ENCODE measurements at regions not wholly inside any gene's neighbourhood (a gene's known extent, or its start where the extent isn't known, plus 50 kb on each side); places are given as distances from the start of the nearest gene placed in this dataset.
A peak's percentile ranks its signal among the peaks of the same experiment; 100 is the strongest.

GRCh38 chrX:9367421-9367820 is 97.4 kb upstream of the TBL1X start:
- no peaks in the 10 kb centered on the region for H3K9me3 ChIP-seq (ENCODE audit: low read depth)
- H3K4me2 ChIP-seq (ENCODE audit: unreplicated experiment) = no peak overlapping the region
- H3K27me3 ChIP-seq (replicated peaks; ENCODE audit: insufficient read depth) = no peaks in the 10 kb centered on the region
- TF ChIP-seq EZH2phosphoT487 (IDR thresholded peaks at IDR 0.05; ENCODE audit: insufficient read depth, low read depth) (no peak), EZH2 (IDR thresholded peaks at IDR 0.05; ENCODE audit: insufficient read depth, poor library complexity, severe bottlenecking) (no peak)
- no peaks in the 10 kb centered on the region for H3F3A ChIP-seq (ENCODE audit: insufficient read depth)
- no peaks in the 10 kb centered on the region for H4K20me1 ChIP-seq (ENCODE audit: insufficient read depth)
- no peaks in the 10 kb centered on the region for H3K36me3 ChIP-seq (ENCODE audit: low read depth)
- H3K9me2 ChIP-seq (ENCODE audit: insufficient read depth) = no peaks in the 10 kb centered on the region
- in situ Hi-C loops (cut with MboI) = no loop called here
- no peak overlapping the region for H3K9ac ChIP-seq
- WGBS, 2 experiments (ENCODE audit: low coverage in 1 of 2, low lambda C conversion rate in 2 of 2, missing lambda C conversion rate in 2 of 2) = 35 to 53% methylated on average over 2 of the region's 2 CpGs
- H3K79me2 ChIP-seq (ENCODE audit: insufficient read depth) = no peaks in the 10 kb centered on the region
- no peak overlapping the region for H3K4me3 ChIP-seq
- no peak for DNase-seq
- H3K27ac ChIP-seq = no peak overlapping the region
- H2AFZ ChIP-seq = no peak overlapping the region
- no peaks in the 10 kb centered on the region for H3K4me1 ChIP-seq (ENCODE audit: insufficient read depth)

GRCh38 chrX:9368262-9368661 is 96.6 kb upstream of the TBL1X start:
- no peaks in the 10 kb centered on the region for H3K27me3 ChIP-seq (replicated peaks; ENCODE audit: insufficient read depth)
- H3K4me1 ChIP-seq (ENCODE audit: insufficient read depth) = no peaks in the 10 kb centered on the region
- no peaks in the 10 kb centered on the region for H3K79me2 ChIP-seq (ENCODE audit: insufficient read depth)
- no peak overlapping the region for H3K9ac ChIP-seq
- WGBS, 2 experiments (ENCODE audit: low coverage in 1 of 2, low lambda C conversion rate in 2 of 2, missing lambda C conversion rate in 2 of 2) = 86 to 87% methylated on average over 6 of the region's 6 CpGs
- no peak overlapping the region for H3K4me2 ChIP-seq (ENCODE audit: unreplicated experiment)
- no peaks in the 10 kb centered on the region for H3K9me2 ChIP-seq (ENCODE audit: insufficient read depth)
- DNase-seq = no peak
- H2AFZ ChIP-seq = no peak overlapping the region
- H3K27ac ChIP-seq = no peak overlapping the region
- TF ChIP-seq EZH2 (IDR thresholded peaks at IDR 0.05; ENCODE audit: insufficient read depth, poor library complexity, severe bottlenecking) (no peak), EZH2phosphoT487 (IDR thresholded peaks at IDR 0.05; ENCODE audit: insufficient read depth, low read depth) (no peak)
- in situ Hi-C loops (cut with MboI) = no loop called here
- no peaks in the 10 kb centered on the region for H3F3A ChIP-seq (ENCODE audit: insufficient read depth)
- H3K36me3 ChIP-seq (ENCODE audit: low read depth) = no peaks in the 10 kb centered on the region
- H3K4me3 ChIP-seq = no peak overlapping the region
- H4K20me1 ChIP-seq (ENCODE audit: insufficient read depth) = no peaks in the 10 kb centered on the region
- no peaks in the 10 kb centered on the region for H3K9me3 ChIP-seq (ENCODE audit: low read depth)

GRCh38 chrX:9369802-9370291 is 95.0 kb upstream of the TBL1X start:
- H3K4me1 ChIP-seq (ENCODE audit: insufficient read depth) = no peaks in the 10 kb centered on the region
- H3K9ac ChIP-seq = no peak overlapping the region
- in situ Hi-C loops (cut with MboI) = no loop called here
- no peak overlapping the region for H3K4me3 ChIP-seq
- no peak overlapping the region for H3K27ac ChIP-seq
- DNase-seq = no peak
- no peaks in the 10 kb centered on the region for H3K36me3 ChIP-seq (ENCODE audit: low read depth)
- H3F3A ChIP-seq (ENCODE audit: insufficient read depth) = no peaks in the 10 kb centered on the region
- TF ChIP-seq EZH2phosphoT487 (IDR thresholded peaks at IDR 0.05; ENCODE audit: insufficient read depth, low read depth) = no peak
- TF ChIP-seq EZH2 (IDR thresholded peaks at IDR 0.05; ENCODE audit: insufficient read depth, poor library complexity, severe bottlenecking) = no peak
- H3K9me2 ChIP-seq (ENCODE audit: insufficient read depth) = no peaks in the 10 kb centered on the region
- H3K27me3 ChIP-seq (replicated peaks; ENCODE audit: insufficient read depth) = no peaks in the 10 kb centered on the region
- no peaks in the 10 kb centered on the region for H4K20me1 ChIP-seq (ENCODE audit: insufficient read depth)
- no peaks in the 10 kb centered on the region for H3K79me2 ChIP-seq (ENCODE audit: insufficient read depth)
- no peak overlapping the region for H3K4me2 ChIP-seq (ENCODE audit: unreplicated experiment)
- no peak overlapping the region for H2AFZ ChIP-seq
- no peaks in the 10 kb centered on the region for H3K9me3 ChIP-seq (ENCODE audit: low read depth)
- 81 to 88% methylated on average over 9 to 10 of the region's 10 CpGs for WGBS, 2 experiments (ENCODE audit: low coverage in 1 of 2, low lambda C conversion rate in 2 of 2, missing lambda C conversion rate in 2 of 2)

- H3K27ac ChIP-seq = no peak overlapping the region
- H3K9me2 ChIP-seq (ENCODE audit: insufficient read depth) = no peaks in the 10 kb centered on the region
- no peak overlapping the region for H3K4me3 ChIP-seq
- H3K9me3 ChIP-seq (ENCODE audit: low read depth) = no peaks in the 10 kb centered on the region
- H3K36me3 ChIP-seq (ENCODE audit: low read depth) = no peaks in the 10 kb centered on the region
- no peaks in the 10 kb centered on the region for H3K4me1 ChIP-seq (ENCODE audit: insufficient read depth)
- H3K27me3 ChIP-seq (replicated peaks; ENCODE audit: insufficient read depth) = no peaks in the 10 kb centered on the region
- DNase-seq = peak; percentile 65
- H3F3A ChIP-seq (ENCODE audit: insufficient read depth) = no peaks in the 10 kb centered on the region
- no peaks in the 10 kb centered on the region for H3K79me2 ChIP-seq (ENCODE audit: insufficient read depth)
- TF ChIP-seq EZH2phosphoT487 (IDR thresholded peaks at IDR 0.05; ENCODE audit: insufficient read depth, low read depth) = no peak
- TF ChIP-seq EZH2 (IDR thresholded peaks at IDR 0.05; ENCODE audit: insufficient read depth, poor library complexity, severe bottlenecking) = no peak
- H2AFZ ChIP-seq = no peak overlapping the region
- H3K9ac ChIP-seq = no peak overlapping the region
- no peak overlapping the region for H3K4me2 ChIP-seq (ENCODE audit: unreplicated experiment)
- in situ Hi-C loops (cut with MboI) = no loop called here
- WGBS, 2 experiments (ENCODE audit: low coverage in 1 of 2, low lambda C conversion rate in 2 of 2, missing lambda C conversion rate in 2 of 2) = 29 to 33% methylated on average over 5 of the region's 5 CpGs
- H4K20me1 ChIP-seq (ENCODE audit: insufficient read depth) = no peaks in the 10 kb centered on the region
Measured at GRCh38 chrX:9370893-9371292, 94.0 kb upstream of the TBL1X start.

GRCh38 chrX:9372866-9373265 is 92.0 kb upstream of the TBL1X start:
- no peak overlapping the region for H3K4me3 ChIP-seq
- no peaks in the 10 kb centered on the region for H4K20me1 ChIP-seq (ENCODE audit: insufficient read depth)
- no peak overlapping the region for H3K27ac ChIP-seq
- in situ Hi-C loops (cut with MboI) = no loop called here
- no peak overlapping the region for H3K4me2 ChIP-seq (ENCODE audit: unreplicated experiment)
- no peaks in the 10 kb centered on the region for H3K4me1 ChIP-seq (ENCODE audit: insufficient read depth)
- no peaks in the 10 kb centered on the region for H3K36me3 ChIP-seq (ENCODE audit: low read depth)
- TF ChIP-seq EZH2phosphoT487 (IDR thresholded peaks at IDR 0.05; ENCODE audit: insufficient read depth, low read depth) (no peak), EZH2 (IDR thresholded peaks at IDR 0.05; ENCODE audit: insufficient read depth, poor library complexity, severe bottlenecking) (no peak)
- no peaks in the 10 kb centered on the region for H3K27me3 ChIP-seq (replicated peaks; ENCODE audit: insufficient read depth)
- H3K79me2 ChIP-seq (ENCODE audit: insufficient read depth) = no peaks in the 10 kb centered on the region
- no peak overlapping the region for H3K9ac ChIP-seq
- WGBS, 2 experiments (ENCODE audit: low coverage in 1 of 2, low lambda C conversion rate in 2 of 2, missing lambda C conversion rate in 2 of 2) = 74 to 88% methylated on average over 10 to 11 of the region's 11 CpGs
- no peak for DNase-seq
- no peak overlapping the region for H2AFZ ChIP-seq
- no peaks in the 10 kb centered on the region for H3K9me3 ChIP-seq (ENCODE audit: low read depth)
- no peaks in the 10 kb centered on the region for H3K9me2 ChIP-seq (ENCODE audit: insufficient read depth)
- no peaks in the 10 kb centered on the region for H3F3A ChIP-seq (ENCODE audit: insufficient read depth)

Measured in GM23248 (cell line).